AG09309 (cell line): ENCODE measurements at regions not wholly inside any gene's neighbourhood (a gene's known extent, or its start where the extent isn't known, plus 50 kb on each side); places are given as distances from the start of the nearest gene placed in this dataset.

ENCODE experiments used
- DNase-seq: peaks from one replicate; pipeline ENCODE4 v3.0.0-alpha.2; 2010; ENCODE audit warnings: low read depth
- H3K4me3 ChIP-seq: 2 replicates; pipeline ENCODE4 v1.5.1; 2011; ENCODE audit warnings: mild to moderate bottlenecking, low read depth, low read length, moderate library complexity; ENCODE audit not compliant: control insufficient read depth
- TF ChIP-seq, protein P1 (sequence below): IDR thresholded peaks from 2 replicates; pipeline ENCODE4 v1.5.1; 2011; ENCODE audit warnings: mild to moderate bottlenecking, low read depth, low read length, inconsistent platforms; ENCODE audit not compliant: insufficient read depth, control insufficient read depth; ENCODE audit errors: missing control alignments

DNA sequence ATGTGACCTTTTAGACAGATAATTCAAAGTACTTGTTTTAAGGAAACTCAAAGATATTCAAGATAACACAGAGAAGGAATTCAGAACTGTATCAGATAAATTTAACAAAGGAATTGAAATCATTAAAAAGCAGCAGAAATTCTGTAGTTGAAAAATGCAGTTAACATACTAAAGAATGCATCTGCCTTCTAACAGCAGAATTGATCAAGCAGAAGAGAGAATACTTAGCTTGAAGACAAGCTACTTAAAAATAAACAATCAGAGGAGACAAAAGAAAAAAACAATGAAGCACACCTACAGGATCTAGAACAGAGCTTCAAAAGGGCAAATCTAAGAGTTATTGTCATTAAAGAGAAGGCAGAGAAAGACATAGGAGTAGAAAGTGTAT lies 123.0 kb upstream of the TET2 start:
- TF ChIP-seq, protein P1, sequence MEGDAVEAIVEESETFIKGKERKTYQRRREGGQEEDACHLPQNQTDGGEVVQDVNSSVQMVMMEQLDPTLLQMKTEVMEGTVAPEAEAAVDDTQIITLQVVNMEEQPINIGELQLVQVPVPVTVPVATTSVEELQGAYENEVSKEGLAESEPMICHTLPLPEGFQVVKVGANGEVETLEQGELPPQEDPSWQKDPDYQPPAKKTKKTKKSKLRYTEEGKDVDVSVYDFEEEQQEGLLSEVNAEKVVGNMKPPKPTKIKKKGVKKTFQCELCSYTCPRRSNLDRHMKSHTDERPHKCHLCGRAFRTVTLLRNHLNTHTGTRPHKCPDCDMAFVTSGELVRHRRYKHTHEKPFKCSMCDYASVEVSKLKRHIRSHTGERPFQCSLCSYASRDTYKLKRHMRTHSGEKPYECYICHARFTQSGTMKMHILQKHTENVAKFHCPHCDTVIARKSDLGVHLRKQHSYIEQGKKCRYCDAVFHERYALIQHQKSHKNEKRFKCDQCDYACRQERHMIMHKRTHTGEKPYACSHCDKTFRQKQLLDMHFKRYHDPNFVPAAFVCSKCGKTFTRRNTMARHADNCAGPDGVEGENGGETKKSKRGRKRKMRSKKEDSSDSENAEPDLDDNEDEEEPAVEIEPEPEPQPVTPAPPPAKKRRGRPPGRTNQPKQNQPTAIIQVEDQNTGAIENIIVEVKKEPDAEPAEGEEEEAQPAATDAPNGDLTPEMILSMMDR: no peak
- no peak overlapping the region for H3K4me3 ChIP-seq
- no peak for DNase-seq

DNA sequence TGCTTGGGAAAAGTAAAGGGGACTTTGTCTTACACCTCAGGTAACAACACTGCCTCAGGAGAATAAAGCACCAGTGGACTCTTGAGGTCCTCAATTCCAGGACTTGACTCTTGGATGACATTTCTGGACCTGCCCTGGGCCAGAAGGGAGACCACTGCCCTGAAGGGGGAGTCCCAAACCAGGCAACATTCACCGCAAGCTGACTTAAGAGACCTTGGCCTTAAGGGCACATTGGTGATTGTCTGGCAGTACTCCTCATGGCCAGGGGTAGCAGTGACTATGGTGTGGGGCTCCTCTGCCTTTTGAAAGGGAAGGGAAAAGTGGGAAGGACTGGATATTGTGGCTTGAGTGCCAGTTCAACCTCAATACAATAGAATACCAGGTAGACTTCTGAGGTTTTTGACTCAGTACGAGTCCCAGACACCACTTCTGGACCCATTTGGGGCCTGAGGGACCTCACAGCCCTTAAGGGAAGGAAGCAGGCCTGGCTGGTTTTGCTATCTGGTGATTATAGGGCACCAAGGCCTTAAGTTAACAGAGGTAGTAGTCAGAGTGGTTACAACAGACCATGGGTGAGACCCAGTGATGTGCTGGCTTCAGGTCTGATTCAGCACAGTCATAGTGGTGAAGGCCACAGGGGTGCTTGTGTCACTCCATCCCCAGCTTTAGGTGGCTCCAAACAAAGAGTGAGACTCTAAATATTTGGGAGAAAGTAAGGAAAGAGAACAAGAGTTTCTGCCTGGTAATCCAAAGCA lies 121.2 kb upstream of the TET2 start:
- no peak overlapping the region for H3K4me3 ChIP-seq
- TF ChIP-seq, protein P1: no peak
- no peak for DNase-seq

DNA sequence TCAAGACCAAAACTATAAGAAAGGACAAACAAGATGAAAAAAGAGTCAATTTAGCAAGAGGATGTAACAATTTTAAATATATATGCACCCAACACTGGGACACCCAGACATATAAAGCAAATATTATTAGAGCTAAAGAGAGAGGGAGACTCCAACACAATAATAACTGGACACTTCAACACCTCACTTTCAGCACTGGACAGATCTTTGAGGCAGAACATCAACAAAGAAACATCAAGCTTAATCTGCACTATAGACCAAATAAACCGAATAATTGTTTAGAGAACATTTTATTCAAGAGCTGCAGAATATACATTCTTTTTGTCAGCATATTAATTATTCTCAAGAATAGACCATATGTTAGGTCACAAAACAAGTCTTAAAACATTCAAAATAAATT lies 109.7 kb upstream of the TET2 start:
- TF ChIP-seq, protein P1: no peak
- no peak overlapping the region for H3K4me3 ChIP-seq
- no peak for DNase-seq

DNA sequence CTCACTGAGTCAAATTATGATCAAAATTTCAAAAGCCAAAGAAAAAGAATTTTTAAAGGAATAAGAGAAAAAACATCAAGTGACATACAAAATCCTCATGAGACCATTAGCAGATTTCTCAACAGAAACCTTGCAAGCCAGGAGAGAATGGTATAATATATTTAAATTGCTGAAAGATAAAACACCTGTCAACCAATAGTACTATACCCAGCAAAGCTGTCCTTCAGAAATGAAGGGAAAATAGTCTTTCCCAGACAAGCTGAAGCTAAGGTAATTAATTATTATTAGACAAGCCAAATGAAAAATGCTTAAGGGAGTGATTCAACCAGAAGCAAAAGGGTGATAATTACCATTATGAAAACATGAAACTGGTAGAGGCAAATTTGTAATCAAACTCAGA lies 104.2 kb upstream of the TET2 start:
- no peak overlapping the region for H3K4me3 ChIP-seq
- no peak for DNase-seq
- TF ChIP-seq, protein P1: no peak

DNA sequence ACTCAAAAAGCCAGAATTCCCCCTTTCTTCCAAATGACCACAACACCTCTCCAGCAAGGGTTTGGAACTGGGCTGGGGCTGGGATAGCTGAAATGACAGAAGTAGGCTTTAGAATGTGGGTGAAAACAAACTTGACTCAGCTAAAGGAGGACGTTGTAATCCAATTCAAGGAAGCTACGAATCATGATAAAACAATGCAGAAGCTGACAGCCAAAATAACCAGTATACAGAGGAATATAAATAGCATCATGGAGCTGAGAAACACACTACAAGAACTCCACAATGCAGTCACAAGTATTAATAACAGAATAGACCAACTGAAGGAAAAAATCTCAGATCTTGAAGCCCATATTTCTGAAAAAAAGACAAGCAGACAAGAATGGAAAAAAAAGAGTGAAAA lies 95.8 kb upstream of the TET2 start:
- H3K4me3 ChIP-seq: no peak overlapping the region
- TF ChIP-seq, protein P1: no peak
- DNase-seq: no peak

DNA sequence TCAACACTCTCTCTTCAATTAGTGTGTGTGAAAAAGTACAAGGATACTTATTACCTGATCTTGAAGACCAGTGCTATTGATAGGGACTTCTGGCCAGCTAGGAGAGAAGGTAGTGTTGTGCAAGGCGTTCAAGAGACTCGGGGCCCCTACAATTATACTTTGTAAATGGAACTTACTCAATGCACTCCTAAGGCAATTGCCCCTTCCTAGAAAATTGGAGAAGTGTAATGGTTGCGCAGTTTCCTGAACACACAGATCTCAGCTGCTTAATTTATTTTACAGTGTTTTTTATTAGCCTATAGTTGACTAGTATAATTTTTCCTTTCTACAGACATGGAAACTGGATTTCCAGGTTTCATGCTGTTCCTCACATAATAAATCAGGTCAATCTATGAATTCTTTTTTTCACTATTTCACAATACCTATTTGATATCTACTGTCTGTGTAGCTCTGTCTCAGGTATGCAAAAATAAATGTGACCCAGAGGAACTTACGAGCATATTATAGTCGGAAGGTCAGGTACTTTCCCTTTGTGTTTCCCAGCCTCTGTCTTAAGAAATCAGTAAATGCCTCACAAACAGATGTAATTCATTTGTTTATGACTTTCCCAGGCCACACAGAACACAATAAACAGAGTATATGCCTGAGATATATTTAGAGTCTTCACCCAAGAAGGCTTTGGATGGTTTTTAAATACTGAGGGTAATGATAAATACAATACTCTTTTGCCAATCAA lies 89.1 kb upstream of the TET2 start:
- no peak for DNase-seq
- TF ChIP-seq, protein P1: no peak
- no peak overlapping the region for H3K4me3 ChIP-seq
